ENCODE measurements at regions not wholly inside any gene's neighbourhood (a gene's known extent, or its start where the extent isn't known, plus 50 kb on each side); places are given as distances from the start of the nearest gene placed in this dataset.

DNA sequence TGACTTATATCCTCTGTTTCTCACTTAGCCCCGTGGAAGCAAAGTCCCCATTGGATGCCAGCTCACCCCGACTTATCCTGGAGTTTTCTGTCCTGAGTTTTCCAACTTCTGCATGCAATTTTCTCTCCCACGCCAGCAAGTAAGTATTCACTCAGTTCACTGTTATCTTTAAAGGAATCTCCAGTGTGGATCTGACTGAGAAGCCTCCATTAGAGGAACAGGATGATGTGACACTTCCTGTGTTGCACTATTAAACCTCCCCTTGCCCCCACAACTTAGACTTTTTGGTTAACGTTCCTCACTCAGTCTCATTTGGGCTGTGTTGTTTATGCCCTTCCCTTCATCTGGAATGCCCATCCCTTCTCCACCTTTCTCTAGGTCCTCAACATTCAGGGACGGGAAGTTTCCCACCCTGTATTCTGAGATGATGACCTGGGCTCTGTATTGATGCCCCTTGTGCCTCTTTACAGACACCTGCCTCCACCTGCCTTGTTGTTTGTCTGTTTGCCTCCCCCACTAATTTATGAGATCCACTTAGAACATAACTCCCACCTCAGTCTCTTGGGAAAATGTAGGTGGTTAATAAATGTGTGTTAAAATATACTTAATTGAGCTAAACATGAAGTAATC is 536.1 kb upstream of the RAB6C start:
- TF ChIP-seq, protein P1, sequence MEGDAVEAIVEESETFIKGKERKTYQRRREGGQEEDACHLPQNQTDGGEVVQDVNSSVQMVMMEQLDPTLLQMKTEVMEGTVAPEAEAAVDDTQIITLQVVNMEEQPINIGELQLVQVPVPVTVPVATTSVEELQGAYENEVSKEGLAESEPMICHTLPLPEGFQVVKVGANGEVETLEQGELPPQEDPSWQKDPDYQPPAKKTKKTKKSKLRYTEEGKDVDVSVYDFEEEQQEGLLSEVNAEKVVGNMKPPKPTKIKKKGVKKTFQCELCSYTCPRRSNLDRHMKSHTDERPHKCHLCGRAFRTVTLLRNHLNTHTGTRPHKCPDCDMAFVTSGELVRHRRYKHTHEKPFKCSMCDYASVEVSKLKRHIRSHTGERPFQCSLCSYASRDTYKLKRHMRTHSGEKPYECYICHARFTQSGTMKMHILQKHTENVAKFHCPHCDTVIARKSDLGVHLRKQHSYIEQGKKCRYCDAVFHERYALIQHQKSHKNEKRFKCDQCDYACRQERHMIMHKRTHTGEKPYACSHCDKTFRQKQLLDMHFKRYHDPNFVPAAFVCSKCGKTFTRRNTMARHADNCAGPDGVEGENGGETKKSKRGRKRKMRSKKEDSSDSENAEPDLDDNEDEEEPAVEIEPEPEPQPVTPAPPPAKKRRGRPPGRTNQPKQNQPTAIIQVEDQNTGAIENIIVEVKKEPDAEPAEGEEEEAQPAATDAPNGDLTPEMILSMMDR (conservative IDR thresholded peaks at IDR 0.05 in 1 of 2, IDR thresholded peaks at IDR 0.05 in 1 of 2; ENCODE audit: low read depth in 1 of 2, low read length in 2 of 2): no peak
- no peak for TF ChIP-seq EZH2 (IDR thresholded peaks at IDR 0.05; ENCODE audit: low read length, missing control alignments)
